Sciatic nerve (tissue), 2 donors: ENCODE measurements at regions not wholly inside any gene's neighbourhood (a gene's known extent, or its start where the extent isn't known, plus 50 kb on each side); places are given as distances from the start of the nearest gene placed in this dataset.
"Not testable (repeated sequence)": the region's sequence is repeated elsewhere in the genome, so short reads cannot be mapped to it uniquely, and the experiment has no call there.

ENCODE experiments used
- ATAC-seq: fragments of 200-7000 bp; cut with Tn5 transposase; one replicate; pipeline ENCODE4 v1.9.1; 2020; ENCODE audit warnings: mild to moderate bottlenecking, moderate library complexity
- DNase-seq: peaks from one replicate; pipeline ENCODE4 v3.0.0-alpha.2; 2020; ENCODE audit warnings: low spot score
- intact Hi-C: fragments of 100-400 bp; cut with DNase I; formaldehyde crosslinking; loops from one replicate; pipeline ENCODE4 v1.14.2; 2022
- donor health status: DM: no; HTN: no; CAD: no.
- donor health status: DM: no; HTN: no; CAD: no.

- intact Hi-C loops: no loop called here
- ATAC-seq: no peak
Observed at GRCh38 chr2:62343206-62343605, 147.3 kb downstream of the B3GNT2 start.

GRCh38 chr2:62340994-62341484 is 145.1 kb downstream of the B3GNT2 start:
- ATAC-seq (no peak), DNase-seq (no peak)
- intact Hi-C loops: no loop called here

More at GRCh38 chr2:62343206-62343605, 147.3 kb downstream of the B3GNT2 start:
- DNase-seq: no peak

- ATAC-seq: no peak
- intact Hi-C loops: no loop called here
- DNase-seq: no peak
Observed at GRCh38 chr2:62339837-62340236, 143.9 kb downstream of the B3GNT2 start.

- intact Hi-C loops: no loop called here
- DNase-seq: no peak
- ATAC-seq: no peak
Observed at GRCh38 chr2:62339413-62339812, 143.5 kb downstream of the B3GNT2 start.

DNA sequence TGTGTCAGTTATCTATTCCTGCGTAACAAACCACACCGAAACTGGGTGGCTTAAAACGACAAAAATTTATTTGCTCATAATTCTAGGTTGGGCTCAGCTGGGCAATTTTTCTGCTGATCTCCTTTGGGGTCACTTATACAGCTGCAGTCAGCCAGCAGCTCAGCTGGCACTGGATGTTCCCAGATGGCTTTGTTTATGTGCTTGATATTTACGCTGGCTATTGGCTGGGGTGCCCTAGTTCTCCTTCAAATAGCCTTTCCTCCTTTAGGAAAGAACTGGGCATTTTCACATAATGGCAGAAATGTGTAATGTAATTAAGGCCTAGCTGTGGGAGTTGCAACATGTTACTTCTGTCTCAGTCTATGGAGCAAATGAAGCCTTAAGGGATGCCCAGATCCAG is 142.2 kb downstream of the B3GNT2 start:
- intact Hi-C loops: no loop called here
- DNase-seq: no peak
- ATAC-seq: no peak

DNA sequence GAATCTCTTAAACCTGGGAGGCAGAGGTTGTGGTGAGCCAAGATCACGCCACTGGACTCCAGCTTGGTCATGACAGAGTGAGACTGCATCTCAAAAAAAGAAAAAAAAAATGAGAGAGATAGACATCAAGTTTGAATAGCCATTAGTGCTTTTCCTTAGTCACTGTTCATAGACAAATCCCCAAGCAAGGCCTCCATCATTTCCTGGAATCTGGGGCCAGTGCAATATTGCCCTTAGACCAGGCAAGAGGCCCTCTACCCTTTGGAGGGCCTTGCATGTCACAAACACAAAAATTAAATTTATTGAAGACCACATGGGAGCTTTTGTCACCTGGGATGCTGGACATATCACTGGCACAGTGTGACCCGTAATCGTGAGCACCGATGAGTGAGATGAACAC is 141.5 kb downstream of the B3GNT2 start:
- ATAC-seq: no peak
- DNase-seq: no peak
- intact Hi-C loops: no loop called here

DNA sequence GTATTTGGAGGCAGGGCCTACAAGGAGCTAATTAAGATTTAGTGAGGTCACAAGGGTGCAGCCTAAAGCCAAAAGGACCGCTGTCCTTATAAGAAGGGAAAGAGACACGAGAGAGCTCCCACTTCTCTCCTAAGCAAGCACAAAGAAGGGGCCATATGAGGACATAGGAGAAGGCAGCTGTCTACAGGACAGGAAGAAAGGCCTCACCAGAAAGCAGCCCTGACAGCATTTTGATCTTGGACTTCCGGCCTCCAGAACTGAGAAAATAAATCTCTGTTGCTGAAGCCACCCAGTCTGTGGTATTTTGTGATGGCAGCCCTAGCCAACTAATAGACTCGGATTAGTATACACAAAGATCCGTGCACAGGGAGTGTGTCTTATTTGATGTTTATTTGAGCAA is 139.7 kb downstream of the B3GNT2 start:
- ATAC-seq: no peak
- no peak for DNase-seq
- intact Hi-C loops: no loop called here

DNA sequence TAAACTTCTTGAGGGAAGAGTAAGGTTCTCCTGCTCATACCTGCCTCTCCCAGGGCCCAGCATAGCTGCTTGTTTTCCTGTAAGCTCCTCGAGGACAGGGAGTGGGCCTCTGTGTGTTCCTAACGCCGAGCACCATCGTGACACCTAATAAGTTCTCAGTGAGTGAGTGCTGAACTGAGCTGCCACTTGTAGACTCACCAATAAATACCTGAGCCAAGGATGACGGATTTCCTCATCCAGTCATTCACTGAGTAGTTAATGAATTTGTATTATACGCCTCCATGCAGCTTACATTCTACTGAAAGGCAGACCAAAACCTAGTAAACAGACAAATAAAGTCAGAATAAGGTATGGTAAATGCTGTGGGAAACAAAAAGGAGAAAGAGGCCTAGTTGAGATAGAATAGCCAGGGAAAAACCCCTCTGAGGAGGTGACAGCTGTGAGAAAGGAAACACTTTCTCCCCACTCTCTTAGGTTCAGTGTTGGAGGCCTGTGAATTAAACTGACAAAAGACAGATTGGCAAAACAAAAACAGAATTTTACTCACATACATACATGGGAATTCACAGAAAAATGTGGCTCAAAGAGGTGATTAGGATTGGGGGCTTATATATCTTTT is 138.6 kb downstream of the B3GNT2 start:
- no peak for ATAC-seq
- no peak for DNase-seq
- intact Hi-C loops: no loop called here

GRCh38 chr2:62334009-62334408 is 138.1 kb downstream of the B3GNT2 start:
- intact Hi-C loops: no loop called here
- no peak for ATAC-seq
- no peak for DNase-seq

GRCh38 chr2:62330959-62331358 is 135.0 kb downstream of the B3GNT2 start:
- intact Hi-C loops: no loop called here
- no peak for ATAC-seq
- no peak for DNase-seq

DNA sequence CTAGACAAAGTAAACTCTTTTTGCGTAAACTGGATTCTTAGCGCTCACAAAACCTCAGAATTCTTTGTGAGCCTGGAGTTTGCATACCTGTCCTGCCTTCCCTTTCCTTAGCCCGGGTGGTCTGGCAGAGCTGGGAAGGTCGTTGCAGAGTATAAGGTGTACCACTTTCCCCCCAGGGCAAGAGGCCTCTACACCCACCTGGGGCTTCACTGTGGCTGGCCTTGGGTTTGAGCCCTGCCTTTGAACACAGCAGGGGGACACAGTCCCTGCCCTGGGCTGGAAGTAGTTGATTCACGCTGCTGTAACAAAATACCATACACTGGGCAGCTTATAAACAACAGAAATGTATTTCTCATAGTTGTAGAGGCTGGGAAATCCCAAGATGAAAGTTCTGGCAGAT is 133.9 kb downstream of the B3GNT2 start:
- intact Hi-C loops: no loop called here
- no peak for DNase-seq
- no peak for ATAC-seq

- intact Hi-C loops: no loop called here
- ATAC-seq (no peak), DNase-seq (no peak)
Observed at GRCh38 chr2:62326735-62327134, 130.8 kb downstream of the B3GNT2 start.

DNA sequence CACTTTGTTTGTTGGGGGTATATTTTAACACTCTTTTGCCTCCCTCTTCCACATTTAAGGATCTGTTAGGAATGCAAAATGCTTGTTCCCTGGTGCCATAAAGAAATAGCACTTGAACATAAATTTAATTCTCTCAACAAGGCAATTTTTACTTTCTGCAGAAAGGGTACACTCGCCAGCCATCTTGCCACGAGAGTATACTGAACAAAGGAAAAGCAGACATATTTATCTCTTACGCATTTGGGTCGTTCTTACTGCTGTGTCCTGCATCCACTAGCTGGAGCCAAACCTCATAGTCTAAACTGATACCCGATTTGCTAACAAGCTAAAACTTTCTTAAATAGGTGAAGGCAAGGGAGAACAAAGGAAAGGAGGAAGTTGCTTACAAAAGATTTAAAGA is 129.5 kb downstream of the B3GNT2 start:
- no peak for ATAC-seq
- intact Hi-C loops: no loop called here
- no peak for DNase-seq

GRCh38 chr2:62321380-62322289 is 125.7 kb downstream of the B3GNT2 start:
- intact Hi-C loops: no loop called here
- ATAC-seq: no peak
- DNase-seq: no peak

DNA sequence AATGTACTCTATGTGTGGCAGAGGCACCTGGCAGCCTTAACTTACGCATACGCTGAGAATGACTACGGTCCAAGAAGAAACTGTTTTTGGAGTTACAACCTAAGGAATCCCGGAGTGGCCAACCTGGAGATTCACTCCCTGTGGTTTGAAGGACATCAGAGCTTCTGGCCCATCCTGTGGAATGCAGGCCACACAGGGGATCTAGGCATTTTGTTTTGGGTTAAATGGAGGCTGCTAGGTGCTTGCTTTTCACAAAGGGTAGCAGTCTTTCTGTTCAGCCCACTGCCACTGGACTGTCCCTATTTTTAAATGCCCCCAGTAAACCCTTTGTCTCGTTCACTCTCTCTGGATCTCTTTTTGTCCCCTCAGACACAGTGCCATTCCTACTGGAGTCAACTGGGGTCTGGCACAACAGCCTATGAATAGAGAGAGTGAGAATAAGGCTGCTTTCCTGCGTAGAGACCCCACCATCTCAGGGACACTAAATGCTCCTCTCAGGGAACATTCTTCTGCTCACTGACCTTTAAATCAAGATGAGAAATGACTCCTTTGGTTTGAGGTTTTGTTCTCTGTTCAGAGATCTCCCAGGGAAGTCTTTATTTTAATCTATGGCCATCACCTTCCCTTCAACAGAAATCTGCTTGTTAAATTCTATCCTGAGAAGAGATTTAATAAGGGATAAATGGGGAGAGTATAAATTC is 124.9 kb downstream of the B3GNT2 start:
- DNase-seq: no peak
- ATAC-seq: no peak
- intact Hi-C loops: no loop called here

DNA sequence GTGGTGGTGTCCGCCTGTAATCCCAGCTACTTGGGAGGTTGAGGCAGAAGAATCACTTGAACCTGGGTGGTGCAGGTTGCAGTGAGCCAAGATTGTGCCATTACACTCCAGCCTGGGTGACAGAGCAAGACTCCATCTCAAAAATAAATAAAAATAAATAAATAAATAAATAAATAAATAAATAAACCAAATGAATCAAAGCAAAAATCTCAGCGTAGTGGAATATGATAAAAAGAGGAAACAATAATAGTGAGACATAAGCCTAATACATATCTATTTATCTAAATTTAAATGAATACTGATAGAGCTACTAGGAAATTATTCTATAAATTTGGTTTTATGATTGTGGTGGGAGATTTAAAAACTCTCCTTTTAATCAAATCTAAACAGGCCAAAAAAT is 124.2 kb downstream of the B3GNT2 start:
- intact Hi-C loops, ATAC-seq, DNase-seq: not testable (repeated sequence)

- DNase-seq: no peak
- peak; percentile 50 for ATAC-seq
- intact Hi-C loops: no loop called here
Observed at GRCh38 chr2:62319070-62319469, 123.2 kb downstream of the B3GNT2 start.

DNA sequence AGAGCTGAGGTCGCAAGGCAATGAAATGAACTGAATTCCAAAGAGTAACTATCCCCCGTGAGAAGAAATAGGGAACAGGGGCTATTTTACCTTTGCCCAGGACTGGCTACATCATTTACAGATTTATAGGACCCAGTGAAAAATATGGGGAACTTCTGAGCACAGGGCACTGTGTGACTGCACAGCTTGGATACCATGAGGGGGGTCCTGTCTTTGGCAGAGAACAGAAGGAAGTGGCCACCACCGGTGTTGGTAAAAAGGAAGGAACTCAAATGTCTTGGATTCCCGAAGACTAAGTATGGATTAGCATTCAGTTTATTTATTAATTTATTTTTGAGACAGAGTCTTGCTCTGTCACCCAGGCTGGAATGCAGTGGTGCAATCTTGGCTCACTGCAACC is 119.6 kb downstream of the B3GNT2 start:
- intact Hi-C loops: no loop called here
- no peak for ATAC-seq

GRCh38 chr2:62314291-62314690 is 118.4 kb downstream of the B3GNT2 start:
- DNase-seq: no peak
- intact Hi-C loops: no loop called here
- ATAC-seq: no peak

More for the DNA sequence above, 119.6 kb downstream of the B3GNT2 start:
- no peak for DNase-seq
